H9 (cell line): ENCODE measurements at regions not wholly inside any gene's neighbourhood (a gene's known extent, or its start where the extent isn't known, plus 50 kb on each side); places are given as distances from the start of the nearest gene placed in this dataset.

Experiments
- DNase-seq: peaks from one replicate; pipeline ENCODE4 v3.0.0-alpha.2; 2017
- H2AFZ ChIP-seq: one replicate; pipeline ENCODE4 v1.6.1; 2013; ENCODE audit warnings: mild to moderate bottlenecking, low read length, control low read depth, moderate library complexity
- H2AK5ac ChIP-seq: 2 replicates; pipeline ENCODE4 v1.6.1; 2013; ENCODE audit warnings: low read length, control low read depth, mixed read lengths; ENCODE audit not compliant: insufficient read length
- H2BK120ac ChIP-seq: one replicate; pipeline ENCODE4 v1.6.1; 2013; ENCODE audit warnings: low read depth, mild to moderate bottlenecking, low read length, control low read depth, inconsistent platforms; ENCODE audit not compliant: poor library complexity, severe bottlenecking
- H2BK12ac ChIP-seq: 2 replicates; pipeline ENCODE4 v1.6.1; 2013; ENCODE audit warnings: low read length, control low read depth, mixed read lengths, low read depth; ENCODE audit not compliant: insufficient read length
- H2BK15ac ChIP-seq: 2 replicates; pipeline ENCODE4 v1.6.1; 2013; ENCODE audit warnings: low read depth, low read length, control low read depth
- H2BK20ac ChIP-seq: one replicate; pipeline ENCODE4 v1.6.1; 2013; ENCODE audit warnings: low read depth, mild to moderate bottlenecking, low read length, control low read depth, inconsistent platforms; ENCODE audit not compliant: poor library complexity, severe bottlenecking
- H2BK5ac ChIP-seq: 2 replicates; pipeline ENCODE4 v1.6.1; 2013; ENCODE audit warnings: low read length, control low read depth, mixed read lengths; ENCODE audit not compliant: insufficient read length
- H3K14ac ChIP-seq: 2 replicates; pipeline ENCODE4 v1.6.1; 2013; ENCODE audit warnings: low read length, control low read depth; ENCODE audit not compliant: insufficient read depth
- H3K18ac ChIP-seq: 2 replicates; pipeline ENCODE4 v1.6.1; 2013; ENCODE audit warnings: low read depth, mild to moderate bottlenecking, mixed read lengths, low read length, control low read depth; ENCODE audit not compliant: insufficient read length
- H3K23ac ChIP-seq: 2 replicates; pipeline ENCODE4 v1.6.1; 2013; ENCODE audit warnings: low read length, control low read depth, mixed read lengths, low read depth; ENCODE audit not compliant: insufficient read length
- H3K23me2 ChIP-seq: 2 replicates; pipeline ENCODE4 v1.6.1; 2013; ENCODE audit warnings: low read depth, mild to moderate bottlenecking, mixed read lengths, low read length, control low read depth; ENCODE audit not compliant: insufficient read length, poor library complexity, severe bottlenecking
- H3K27ac ChIP-seq: 2 replicates; pipeline ENCODE4 v1.5.1; 2013; ENCODE audit warnings: low read length, control low read depth, mixed read lengths, low read depth; ENCODE audit not compliant: insufficient read length
- H3K27me3 ChIP-seq: 2 replicates; pipeline ENCODE4 v1.6.1; 2013; ENCODE audit warnings: low read length, control low read depth, inconsistent platforms; ENCODE audit not compliant: insufficient read depth
- H3K4ac ChIP-seq: 2 replicates; pipeline ENCODE4 v1.6.1; 2013; ENCODE audit warnings: low read depth, mild to moderate bottlenecking, control low read depth, inconsistent platforms, low read length, moderate library complexity
- H3K4me1 ChIP-seq: 2 replicates; pipeline ENCODE4 v1.6.1; 2013; ENCODE audit warnings: low read length, control low read depth, inconsistent platforms; ENCODE audit not compliant: insufficient read depth
- H3K4me2 ChIP-seq: 2 replicates; pipeline ENCODE4 v1.6.1; 2013; ENCODE audit warnings: low read length, control low read depth, mixed read lengths; ENCODE audit not compliant: insufficient read length, insufficient read depth
- H3K56ac ChIP-seq: 2 replicates; pipeline ENCODE4 v1.6.1; 2013; ENCODE audit warnings: low read depth, mild to moderate bottlenecking, mixed read lengths, low read length, control low read depth; ENCODE audit not compliant: insufficient read length
- H3K79me1 ChIP-seq: 2 replicates; pipeline ENCODE4 v1.6.1; 2013; ENCODE audit warnings: low read depth, mild to moderate bottlenecking, moderate library complexity, low read length, control low read depth, inconsistent platforms; ENCODE audit not compliant: insufficient read depth, poor library complexity, severe bottlenecking
- H3K79me2 ChIP-seq: 2 replicates; pipeline ENCODE4 v1.6.1; 2013; ENCODE audit warnings: low read length, control low read depth, inconsistent platforms; ENCODE audit not compliant: insufficient read depth
- H3K9ac ChIP-seq: 2 replicates; pipeline ENCODE4 v1.6.1; 2013; ENCODE audit warnings: low read length, control low read depth, mixed read lengths; ENCODE audit not compliant: insufficient read length; ENCODE audit errors: extremely low read depth
- H3K9me3 ChIP-seq: one replicate; pipeline ENCODE4 v1.6.1; 2013; ENCODE audit warnings: low read depth, low read length, inconsistent platforms; ENCODE audit not compliant: control insufficient read depth
- H3T11ph ChIP-seq: one replicate; pipeline ENCODE4 v1.6.1; 2013; ENCODE audit warnings: mild to moderate bottlenecking, low read length, control low read depth, inconsistent platforms
- H4K20me1 ChIP-seq: one replicate; pipeline ENCODE4 v1.6.1; 2013; ENCODE audit not compliant: control insufficient read depth, insufficient read length, insufficient read depth
- H4K5ac ChIP-seq: 2 replicates; pipeline ENCODE4 v1.6.1; 2013; ENCODE audit warnings: low read depth, mild to moderate bottlenecking, mixed read lengths, low read length, control low read depth; ENCODE audit not compliant: insufficient read length
- H4K8ac ChIP-seq: replicated peaks from 2 replicates; pipeline ENCODE4 v1.6.1; 2013; ENCODE audit warnings: low read length, control low read depth, mixed read lengths, low read depth; ENCODE audit not compliant: insufficient read length
- H4K91ac ChIP-seq: 2 replicates; pipeline ENCODE4 v1.6.1; 2013; ENCODE audit warnings: low read depth, mild to moderate bottlenecking, moderate library complexity, mixed read lengths, low read length, control low read depth; ENCODE audit not compliant: insufficient read length
- H3K27ac Mint-ChIP-seq, 3 experiments: 2 replicates in 2 of 3; 3 replicates in 1 of 3; pipeline ENCODE4 v1.8.0; 2020 to 2021; ENCODE audit warnings: mixed read lengths in 3 of 3, mild to moderate bottlenecking in 1 of 3, moderate library complexity in 1 of 3
- H3K27me3 Mint-ChIP-seq: 2 replicates; pipeline ENCODE4 v1.8.0; 2021; ENCODE audit warnings: low read depth, mild to moderate bottlenecking, moderate library complexity, mixed read lengths
- H3K36me3 Mint-ChIP-seq, 3 experiments: 2 replicates in 2 of 3; 3 replicates in 1 of 3; pipeline ENCODE4 v1.8.0; 2020 to 2021; ENCODE audit warnings: low read depth in 3 of 3, mixed read lengths in 3 of 3; ENCODE audit not compliant: insufficient read depth in 1 of 3
- H3K4me1 Mint-ChIP-seq, 2 experiments: 2 replicates each; pipeline ENCODE4 v1.8.0; 2020; ENCODE audit warnings: mixed read lengths in 2 of 2
- H3K4me3 Mint-ChIP-seq, 2 experiments: 2 replicates in 1 of 2; 3 replicates in 1 of 2; pipeline ENCODE4 v1.8.0; 2020 to 2021; ENCODE audit warnings: mild to moderate bottlenecking in 2 of 2, mixed read lengths in 2 of 2, moderate library complexity in 1 of 2
- H3K9me3 Mint-ChIP-seq, 2 experiments: 2 replicates in 1 of 2; 3 replicates in 1 of 2; pipeline ENCODE4 v1.8.0; 2020; ENCODE audit warnings: mild to moderate bottlenecking in 2 of 2, mixed read lengths in 2 of 2, moderate library complexity in 1 of 2
- CTCF ChIP-seq: fragments of 200-600 bp; sonication (generic); conservative IDR thresholded peaks from 3 replicates; pipeline ENCODE4 v1.8.0; 2021; ENCODE audit warnings: antibody characterized with exemption, mild to moderate bottlenecking
- WGBS: extraction: QIAGEN DNeasy Blood & Tissue Kit; methylation state at CpG from one replicate; pipeline ENCODE4 v1.1.7; 2013; ENCODE audit warnings: missing lambda C conversion rate, low lambda C conversion rate, mixed read lengths; ENCODE audit not compliant: insufficient read length; ENCODE audit errors: extremely low coverage; 5-methylcytosine and 5-hydroxymethylcytosine counted together

DNA sequence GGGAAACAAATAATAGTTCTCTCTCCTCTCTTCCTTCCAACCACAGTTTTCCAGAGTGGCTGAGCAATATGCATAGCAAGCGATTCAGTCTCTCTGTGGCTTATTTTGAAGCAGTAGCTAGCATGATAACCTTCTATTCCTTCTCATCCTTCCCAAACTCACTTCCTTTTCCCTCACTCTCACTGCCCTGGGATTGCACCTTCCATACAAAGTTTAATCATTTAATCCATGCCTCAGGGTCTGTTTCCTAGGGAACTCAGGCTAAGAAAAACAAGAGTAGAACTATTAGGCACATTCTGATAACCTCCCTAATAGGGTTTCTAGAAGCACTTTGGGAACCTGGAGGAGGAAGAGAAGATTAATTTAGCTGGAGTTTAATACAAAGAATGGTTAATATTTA is 97.7 kb upstream of the S1PR1 start:
- Histone ChIP-seq H2AK5ac (no peak overlapping the region), H3K79me1 (no peaks in the 10 kb centered on the region), H3T11ph (no peak overlapping the region), H4K91ac (no peak overlapping the region), H2BK12ac (no peak overlapping the region), H2BK5ac (no peak overlapping the region), H4K5ac (no peak overlapping the region), H3K14ac (no peak overlapping the region), H2BK120ac (no peak overlapping the region), H3K23ac (no peak overlapping the region), H3K9ac (no peak overlapping the region), H3K4ac (no peak overlapping the region), H3K23me2 (no peaks in the 10 kb centered on the region), H2BK20ac (no peak overlapping the region), H3K27me3 (no peaks in the 10 kb centered on the region), H4K8ac (no peak overlapping the region), H4K20me1 (no peaks in the 10 kb centered on the region), H3K56ac (no peak overlapping the region), H3K18ac (no peak overlapping the region), H3K27ac (no peak overlapping the region), H2BK15ac (no peak overlapping the region), H3K79me2 (no peaks in the 10 kb centered on the region), H3K4me2 (no peak overlapping the region), H3K9me3 (no peaks in the 10 kb centered on the region), H3K4me1 (peaks cover 2% of the 10 kb centered on the region; the same call in 1 of the 2 replicates), H2AFZ (no peak overlapping the region)
- no peak overlapping the region for H3K4me3 Mint-ChIP-seq
- no peak for TF ChIP-seq CTCF
- no peaks in the 10 kb centered on the region for H3K9me3 Mint-ChIP-seq
- H3K36me3 Mint-ChIP-seq = no peaks in the 10 kb centered on the region
- peaks cover 24 to 29% of the 10 kb centered on the region in 2 experiments for H3K4me1 Mint-ChIP-seq
- H3K27ac Mint-ChIP-seq = no peak overlapping the region
- no peak for DNase-seq
- H3K27me3 Mint-ChIP-seq = no peaks in the 10 kb centered on the region
- no CpG with 5 or more reads among the region's 1 CpG for WGBS
